Parathyroid adenoma (tissue), 2 donors: ENCODE measurements at regions not wholly inside any gene's neighbourhood (a gene's known extent, or its start where the extent isn't known, plus 50 kb on each side); places are given as distances from the start of the nearest gene placed in this dataset.

Experiments
- H2AFZ ChIP-seq: fragments of 300-600 bp; sonication (generic); one replicate; pipeline ENCODE4 v1.7.0; 2017; ENCODE audit warnings: antibody characterized with exemption, mild to moderate bottlenecking
- H3K27ac ChIP-seq: fragments of 300-600 bp; sonication (generic); one replicate; pipeline ENCODE4 v1.7.0; 2017
- H3K27me3 ChIP-seq: fragments of 300-600 bp; sonication (generic); one replicate; pipeline ENCODE4 v1.7.0; 2017; ENCODE audit warnings: low read length; ENCODE audit not compliant: control insufficient read depth, insufficient read depth
- H3K36me3 ChIP-seq: fragments of 300-600 bp; sonication (generic); one replicate; pipeline ENCODE4 v1.7.0; 2017; ENCODE audit warnings: low read length; ENCODE audit not compliant: control insufficient read depth, insufficient read depth
- H3K4me1 ChIP-seq: fragments of 300-600 bp; sonication (generic); one replicate; pipeline ENCODE4 v1.7.0; 2017; ENCODE audit warnings: control low read depth
- H3K4me2 ChIP-seq: fragments of 300-600 bp; sonication (generic); one replicate; pipeline ENCODE4 v1.7.0; 2017; ENCODE audit warnings: low read length
- H3K4me3 ChIP-seq: fragments of 300-600 bp; sonication (generic); one replicate; pipeline ENCODE4 v1.7.0; 2017; ENCODE audit warnings: low read depth, low read length
- H3K79me2 ChIP-seq: fragments of 300-600 bp; sonication (generic); one replicate; pipeline ENCODE4 v1.7.0; 2017; ENCODE audit warnings: control low read depth
- H3K9ac ChIP-seq: fragments of 300-600 bp; sonication (generic); one replicate; pipeline ENCODE4 v1.7.0; 2017; ENCODE audit warnings: mild to moderate bottlenecking
- H3K9me3 ChIP-seq: fragments of 300-600 bp; sonication (generic); one replicate; pipeline ENCODE4 v1.7.0; 2017; ENCODE audit warnings: low read length; ENCODE audit not compliant: control insufficient read depth
- TF ChIP-seq, protein P1 (sequence below): fragments of 300-600 bp; sonication (generic); IDR thresholded peaks from one replicate; pipeline ENCODE4 v1.7.0; 2017; ENCODE audit warnings: antibody characterized with exemption, mild to moderate bottlenecking
- donor health status: primary hyperparathyroidism.

DNA sequence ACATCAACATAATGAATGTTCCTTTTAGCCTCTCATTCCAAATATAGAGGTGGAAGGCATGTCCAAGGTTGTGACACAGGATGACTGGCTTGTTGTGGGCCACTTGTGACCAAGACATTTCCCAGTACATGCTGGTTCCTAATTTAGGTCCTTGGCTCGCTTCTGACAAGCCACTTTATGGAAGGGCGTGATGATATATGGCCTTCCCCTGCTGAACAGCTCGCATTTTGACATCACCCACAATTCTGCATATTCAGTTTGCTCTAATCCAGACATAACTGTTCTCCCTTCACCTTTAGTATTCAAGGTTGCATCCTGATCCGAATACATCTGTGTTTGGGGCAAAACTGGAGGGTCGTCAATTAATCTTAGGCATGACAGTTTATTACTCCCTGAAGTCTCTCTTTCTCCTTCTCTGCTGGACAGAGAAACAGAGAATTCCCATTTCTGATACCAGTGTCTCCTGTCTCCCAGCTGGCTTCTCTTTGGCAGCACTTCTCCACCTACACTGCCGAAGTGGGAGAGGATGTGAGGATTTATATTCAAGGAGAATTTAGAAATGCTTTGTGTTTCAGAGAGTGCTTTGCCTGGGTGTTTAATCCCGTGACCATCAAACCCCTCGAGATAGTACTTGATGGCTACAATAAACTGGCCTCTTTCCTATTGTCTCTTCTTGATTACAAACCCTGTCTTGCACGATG, 815.5 kb upstream of the RBFOX1 start:
- Histone ChIP-seq H3K79me2 (no peaks in the 10 kb centered on the region), H3K9ac (no peak overlapping the region), H3K4me3 (no peak overlapping the region), H3K9me3 (no peaks in the 10 kb centered on the region), H2AFZ (no peak overlapping the region), H3K36me3 (no peaks in the 10 kb centered on the region), H3K27me3 (no peaks in the 10 kb centered on the region), H3K4me2 (no peak overlapping the region), H3K4me1 (no peaks in the 10 kb centered on the region), H3K27ac (no peak overlapping the region)
- TF ChIP-seq, protein P1, sequence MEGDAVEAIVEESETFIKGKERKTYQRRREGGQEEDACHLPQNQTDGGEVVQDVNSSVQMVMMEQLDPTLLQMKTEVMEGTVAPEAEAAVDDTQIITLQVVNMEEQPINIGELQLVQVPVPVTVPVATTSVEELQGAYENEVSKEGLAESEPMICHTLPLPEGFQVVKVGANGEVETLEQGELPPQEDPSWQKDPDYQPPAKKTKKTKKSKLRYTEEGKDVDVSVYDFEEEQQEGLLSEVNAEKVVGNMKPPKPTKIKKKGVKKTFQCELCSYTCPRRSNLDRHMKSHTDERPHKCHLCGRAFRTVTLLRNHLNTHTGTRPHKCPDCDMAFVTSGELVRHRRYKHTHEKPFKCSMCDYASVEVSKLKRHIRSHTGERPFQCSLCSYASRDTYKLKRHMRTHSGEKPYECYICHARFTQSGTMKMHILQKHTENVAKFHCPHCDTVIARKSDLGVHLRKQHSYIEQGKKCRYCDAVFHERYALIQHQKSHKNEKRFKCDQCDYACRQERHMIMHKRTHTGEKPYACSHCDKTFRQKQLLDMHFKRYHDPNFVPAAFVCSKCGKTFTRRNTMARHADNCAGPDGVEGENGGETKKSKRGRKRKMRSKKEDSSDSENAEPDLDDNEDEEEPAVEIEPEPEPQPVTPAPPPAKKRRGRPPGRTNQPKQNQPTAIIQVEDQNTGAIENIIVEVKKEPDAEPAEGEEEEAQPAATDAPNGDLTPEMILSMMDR: no peak

DNA sequence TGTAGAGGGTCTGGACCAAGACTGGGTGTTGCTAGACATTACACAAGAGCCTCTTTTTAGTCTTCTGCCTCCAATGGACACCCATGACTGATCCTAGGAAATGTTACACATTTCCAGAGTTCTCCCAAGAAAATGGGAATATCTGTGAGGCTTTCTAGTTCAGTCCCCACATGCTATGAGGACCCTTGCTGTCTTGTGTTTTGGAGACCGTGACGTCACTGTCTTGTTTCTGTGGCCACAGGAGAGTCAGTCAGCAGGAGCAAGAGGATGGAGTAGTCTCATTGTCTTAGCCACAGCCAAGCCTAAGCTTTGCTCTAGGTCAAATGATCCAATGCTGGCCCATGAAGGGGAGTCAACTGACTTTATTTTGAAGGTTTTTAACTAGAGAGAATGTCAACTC, 820.1 kb upstream of the RBFOX1 start:
- Histone ChIP-seq H3K27ac (no peak overlapping the region), H3K4me3 (no peak overlapping the region), H3K27me3 (no peaks in the 10 kb centered on the region), H3K9ac (no peak overlapping the region), H3K36me3 (no peaks in the 10 kb centered on the region), H3K4me1 (no peaks in the 10 kb centered on the region), H3K79me2 (no peaks in the 10 kb centered on the region), H3K9me3 (no peaks in the 10 kb centered on the region), H2AFZ (no peak overlapping the region), H3K4me2 (no peak overlapping the region)
- TF ChIP-seq, protein P1: no peak

DNA sequence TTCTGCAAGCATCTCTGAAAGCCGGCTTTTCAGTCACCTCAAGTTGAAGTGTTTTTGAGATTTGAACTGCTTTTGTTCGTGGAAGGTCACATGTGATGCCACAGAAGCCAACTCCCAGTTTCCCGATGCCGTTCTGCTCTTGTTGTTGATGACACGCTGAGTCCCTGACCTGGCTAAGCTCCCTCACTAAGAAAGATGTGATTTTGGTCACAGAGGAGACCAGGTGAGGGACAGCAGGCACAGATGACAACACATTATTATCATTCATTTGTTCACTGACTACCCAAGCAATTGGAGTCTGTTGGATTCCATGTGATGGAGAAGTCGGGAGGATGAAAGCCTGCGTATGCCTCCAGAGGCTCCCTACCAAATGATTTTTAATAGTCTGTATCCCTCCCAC, 822.4 kb upstream of the RBFOX1 start:
- H3K27me3 ChIP-seq: no peaks in the 10 kb centered on the region
- TF ChIP-seq, protein P1: no peak
- no peak overlapping the region for H3K27ac ChIP-seq
- no peaks in the 10 kb centered on the region for H3K36me3 ChIP-seq
- no peak overlapping the region for H3K9ac ChIP-seq
- H3K9me3 ChIP-seq: no peaks in the 10 kb centered on the region
- H3K4me1 ChIP-seq: no peaks in the 10 kb centered on the region
- H3K4me3 ChIP-seq: no peak overlapping the region
- no peak overlapping the region for H2AFZ ChIP-seq
- H3K4me2 ChIP-seq: no peak overlapping the region
- no peaks in the 10 kb centered on the region for H3K79me2 ChIP-seq

DNA sequence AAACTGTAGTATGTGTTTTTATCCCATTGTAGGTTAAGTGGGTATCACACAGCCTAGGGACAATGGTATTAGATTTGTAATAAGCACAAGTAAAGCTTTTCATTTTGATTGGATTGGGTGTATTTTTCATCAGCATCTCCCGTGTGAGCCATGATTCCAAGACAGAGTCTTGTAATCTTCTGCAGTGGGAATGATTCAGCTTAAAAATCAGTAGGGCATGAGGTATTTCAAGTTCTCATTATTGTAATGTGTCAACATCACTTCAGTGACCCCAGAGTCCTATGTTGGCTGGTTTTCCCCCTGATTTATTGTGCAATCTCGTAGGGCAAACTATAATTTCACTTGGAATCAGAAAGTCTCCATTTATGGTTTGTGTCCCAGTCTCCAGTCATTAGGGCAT, 833.2 kb upstream of the RBFOX1 start:
- H3K9ac ChIP-seq: no peak overlapping the region
- no peaks in the 10 kb centered on the region for H3K27me3 ChIP-seq
- H3K9me3 ChIP-seq: no peaks in the 10 kb centered on the region
- TF ChIP-seq, protein P1: no peak
- no peaks in the 10 kb centered on the region for H3K4me1 ChIP-seq
- H3K27ac ChIP-seq: no peak overlapping the region
- no peaks in the 10 kb centered on the region for H3K79me2 ChIP-seq
- no peaks in the 10 kb centered on the region for H3K36me3 ChIP-seq
- no peak overlapping the region for H3K4me3 ChIP-seq
- no peak overlapping the region for H3K4me2 ChIP-seq
- no peak overlapping the region for H2AFZ ChIP-seq

DNA sequence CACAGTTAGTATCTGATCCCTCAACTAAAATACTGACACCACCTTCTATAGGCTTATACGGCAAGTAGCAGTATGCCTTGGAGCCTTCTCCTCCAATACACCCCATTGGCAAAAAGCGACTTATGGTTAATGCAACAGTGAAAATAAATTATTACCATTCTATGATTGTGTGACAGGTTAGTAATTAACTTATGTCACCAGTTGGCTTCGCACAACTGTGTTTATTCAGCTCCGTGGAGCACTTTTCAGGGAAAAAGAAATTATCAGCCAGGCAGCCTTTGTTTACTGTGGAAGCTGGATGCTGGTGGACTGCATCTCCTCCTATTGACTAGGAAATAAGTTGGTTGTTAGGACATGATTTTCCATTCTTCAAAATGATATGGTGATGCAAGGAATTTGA, 833.8 kb upstream of the RBFOX1 start:
- TF ChIP-seq, protein P1: no peak
- Histone ChIP-seq H3K4me3 (no peak overlapping the region), H2AFZ (no peak overlapping the region), H3K4me2 (no peak overlapping the region), H3K27me3 (no peaks in the 10 kb centered on the region), H3K36me3 (no peaks in the 10 kb centered on the region), H3K9me3 (no peaks in the 10 kb centered on the region), H3K4me1 (no peaks in the 10 kb centered on the region), H3K9ac (no peak overlapping the region), H3K27ac (no peak overlapping the region), H3K79me2 (no peaks in the 10 kb centered on the region)
